ENCODE measurements at regions not wholly inside any gene's neighbourhood (a gene's known extent, or its start where the extent isn't known, plus 50 kb on each side); places are given as distances from the start of the nearest gene placed in this dataset.

GRCh38 chr21:36549470-36549869, 69.5 kb upstream of the CLDN14 start:
- TF ChIP-seq CTCF (IDR thresholded peaks at IDR 0.05; ENCODE audit: low read depth, low read length, missing input control) (no peak), MAX (IDR thresholded peaks at IDR 0.05) (no peak), ATF3 (IDR thresholded peaks at IDR 0.05) (no peak)

All from liver (tissue), 3 donors.